ENCODE measurements at regions not wholly inside any gene's neighbourhood (a gene's known extent, or its start where the extent isn't known, plus 50 kb on each side); places are given as distances from the start of the nearest gene placed in this dataset.

- DNase-seq (ENCODE audit: low read depth in 2 of 2): no peak
These were observed 264.2 kb downstream of the INSC start for GRCh38 chr11:15378941-15379340.

GRCh38 chr11:15379483-15379882, 264.8 kb downstream of the INSC start:
- DNase-seq (ENCODE audit: low read depth in 2 of 2): no peak

GRCh38 chr11:15390857-15391256, 276.1 kb downstream of the INSC start:
- DNase-seq (ENCODE audit: low read depth in 2 of 2): no peak

- DNase-seq (ENCODE audit: low read depth in 2 of 2): no peak
These were observed 282.1 kb downstream of the INSC start for GRCh38 chr11:15396778-15397177.

- DNase-seq (ENCODE audit: low read depth in 2 of 2): no peak
These were observed 292.2 kb downstream of the INSC start for GRCh38 chr11:15406851-15407351.

- DNase-seq (ENCODE audit: low read depth in 2 of 2): no peak
These were observed 297.3 kb downstream of the INSC start for GRCh38 chr11:15412054-15412453.

GRCh38 chr11:15418921-15419320, 304.2 kb downstream of the INSC start:
- no peak for DNase-seq (ENCODE audit: low read depth in 2 of 2)

- DNase-seq (ENCODE audit: low read depth in 2 of 2): no peak
These were observed 305.0 kb downstream of the INSC start for GRCh38 chr11:15419696-15420095.

- no peak for DNase-seq (ENCODE audit: low read depth in 2 of 2)
These were observed 315.7 kb downstream of the INSC start for GRCh38 chr11:15430381-15430780.

- no peak for DNase-seq (ENCODE audit: low read depth in 2 of 2)
These were observed 319.8 kb downstream of the INSC start for GRCh38 chr11:15434529-15434928.

- no peak for DNase-seq (ENCODE audit: low read depth in 2 of 2)
These were observed 331.6 kb downstream of the INSC start for GRCh38 chr11:15446315-15446714.

GRCh38 chr11:15446929-15447328, 332.2 kb downstream of the INSC start:
- DNase-seq (ENCODE audit: low read depth in 2 of 2): no peak

- no peak for DNase-seq (ENCODE audit: low read depth in 2 of 2)
These were observed 337.0 kb downstream of the INSC start for GRCh38 chr11:15451713-15452112.

- no peak for DNase-seq (ENCODE audit: low read depth in 2 of 2)
These were observed 338.6 kb downstream of the INSC start for GRCh38 chr11:15453211-15453765.

- no peak for DNase-seq (ENCODE audit: low read depth in 2 of 2)
These were observed 353.7 kb downstream of the INSC start for GRCh38 chr11:15468466-15468865.

GRCh38 chr11:15471048-15471894, 356.5 kb downstream of the INSC start:
- DNase-seq (ENCODE audit: low read depth in 2 of 2): no peak

- DNase-seq (ENCODE audit: low read depth in 2 of 2): no peak
These were observed 357.4 kb downstream of the INSC start for GRCh38 chr11:15471895-15472799.

GRCh38 chr11:15473954-15474837, 359.5 kb downstream of the INSC start:
- no peak for DNase-seq (ENCODE audit: low read depth in 2 of 2)

GRCh38 chr11:15476371-15476917, 361.7 kb downstream of the INSC start:
- DNase-seq (ENCODE audit: low read depth in 2 of 2): no peak

GRCh38 chr11:15481871-15482270, 367.1 kb downstream of the INSC start:
- DNase-seq (ENCODE audit: low read depth in 2 of 2): no peak

GRCh38 chr11:15483205-15483604, 368.5 kb downstream of the INSC start:
- DNase-seq (ENCODE audit: low read depth in 2 of 2): no peak
